ENCODE measurements at regions not wholly inside any gene's neighbourhood (a gene's known extent, or its start where the extent isn't known, plus 50 kb on each side); places are given as distances from the start of the nearest gene placed in this dataset.

GRCh38 chr2:173596244-173596643 lies 241.6 kb downstream of the CDCA7 start:
- H3K4me3 ChIP-seq (ENCODE audit: low read length): no peak overlapping the region
- TF ChIP-seq, protein P1, sequence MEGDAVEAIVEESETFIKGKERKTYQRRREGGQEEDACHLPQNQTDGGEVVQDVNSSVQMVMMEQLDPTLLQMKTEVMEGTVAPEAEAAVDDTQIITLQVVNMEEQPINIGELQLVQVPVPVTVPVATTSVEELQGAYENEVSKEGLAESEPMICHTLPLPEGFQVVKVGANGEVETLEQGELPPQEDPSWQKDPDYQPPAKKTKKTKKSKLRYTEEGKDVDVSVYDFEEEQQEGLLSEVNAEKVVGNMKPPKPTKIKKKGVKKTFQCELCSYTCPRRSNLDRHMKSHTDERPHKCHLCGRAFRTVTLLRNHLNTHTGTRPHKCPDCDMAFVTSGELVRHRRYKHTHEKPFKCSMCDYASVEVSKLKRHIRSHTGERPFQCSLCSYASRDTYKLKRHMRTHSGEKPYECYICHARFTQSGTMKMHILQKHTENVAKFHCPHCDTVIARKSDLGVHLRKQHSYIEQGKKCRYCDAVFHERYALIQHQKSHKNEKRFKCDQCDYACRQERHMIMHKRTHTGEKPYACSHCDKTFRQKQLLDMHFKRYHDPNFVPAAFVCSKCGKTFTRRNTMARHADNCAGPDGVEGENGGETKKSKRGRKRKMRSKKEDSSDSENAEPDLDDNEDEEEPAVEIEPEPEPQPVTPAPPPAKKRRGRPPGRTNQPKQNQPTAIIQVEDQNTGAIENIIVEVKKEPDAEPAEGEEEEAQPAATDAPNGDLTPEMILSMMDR (IDR thresholded peaks at IDR 0.05; ENCODE audit: insufficient read depth, low read depth, low read length, missing control alignments): no peak
- no peak for DNase-seq (ENCODE audit: low read depth)

GRCh38 chr2:173598525-173598924 lies 243.9 kb downstream of the CDCA7 start:
- TF ChIP-seq, protein P1 (IDR thresholded peaks at IDR 0.05; ENCODE audit: insufficient read depth, low read depth, low read length, missing control alignments): no peak
- H3K4me3 ChIP-seq (ENCODE audit: low read length): no peak overlapping the region
- no peak for DNase-seq (ENCODE audit: low read depth)

- TF ChIP-seq, protein P1 (IDR thresholded peaks at IDR 0.05; ENCODE audit: insufficient read depth, low read depth, low read length, missing control alignments): no peak
- no peak for DNase-seq (ENCODE audit: low read depth)
- H3K4me3 ChIP-seq (ENCODE audit: low read length): no peak overlapping the region
Measured at GRCh38 chr2:173599821-173600359, 245.2 kb downstream of the CDCA7 start.

DNA sequence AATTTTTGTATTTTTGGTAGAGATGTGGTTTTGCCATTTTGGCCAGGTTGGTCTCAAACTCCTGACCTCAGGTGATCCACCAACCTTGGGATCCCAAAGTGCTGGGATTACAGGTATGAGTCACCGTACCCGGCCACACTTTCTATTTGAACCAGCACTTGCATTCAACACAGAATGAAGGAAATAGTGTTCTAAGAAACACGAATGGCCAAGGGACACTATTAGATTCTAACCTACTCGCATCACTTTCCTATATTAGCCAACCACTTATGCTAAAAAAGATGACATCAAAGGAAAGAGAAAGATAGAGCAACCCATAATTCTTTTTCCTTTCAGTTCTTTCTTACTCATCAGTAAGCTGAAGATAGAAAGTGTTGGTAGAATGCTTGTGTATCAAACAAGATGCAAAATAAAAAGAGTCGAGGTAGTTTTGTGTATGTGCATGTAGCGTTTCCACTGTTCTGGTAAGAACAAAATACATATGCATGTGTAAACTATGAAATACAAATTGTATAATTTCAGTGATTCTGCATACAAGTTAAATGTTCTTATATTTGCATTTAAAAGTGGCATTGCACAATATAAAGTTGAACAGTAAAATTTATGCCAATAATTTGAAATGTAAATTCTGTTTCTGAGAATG lies 247.6 kb downstream of the CDCA7 start:
- no peak for DNase-seq (ENCODE audit: low read depth)
- TF ChIP-seq, protein P1 (IDR thresholded peaks at IDR 0.05; ENCODE audit: insufficient read depth, low read depth, low read length, missing control alignments): no peak
- H3K4me3 ChIP-seq (ENCODE audit: low read length): no peak overlapping the region

DNA sequence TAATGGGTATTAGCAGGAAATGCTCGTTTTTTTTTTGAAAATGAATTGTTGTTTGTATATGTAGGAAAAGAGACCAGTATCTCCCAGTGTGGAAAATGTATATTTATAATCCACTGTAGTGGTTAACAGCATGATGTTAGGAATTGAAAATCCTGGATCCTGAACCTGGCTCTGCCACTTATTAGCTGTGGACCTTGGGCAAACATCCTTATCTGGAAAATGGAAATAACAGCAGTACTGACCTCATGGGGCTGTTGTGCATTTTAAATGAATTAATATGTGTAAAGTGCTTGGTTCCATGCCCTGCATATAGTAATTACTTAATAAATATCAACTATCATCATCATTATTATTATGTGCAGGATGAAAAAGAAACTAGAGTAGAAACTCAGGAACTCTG lies 251.3 kb downstream of the CDCA7 start:
- DNase-seq (ENCODE audit: low read depth): no peak
- TF ChIP-seq, protein P1 (IDR thresholded peaks at IDR 0.05; ENCODE audit: insufficient read depth, low read depth, low read length, missing control alignments): no peak
- no peak overlapping the region for H3K4me3 ChIP-seq (ENCODE audit: low read length)

GRCh38 chr2:173606619-173607248 lies 252.1 kb downstream of the CDCA7 start:
- TF ChIP-seq, protein P1 (IDR thresholded peaks at IDR 0.05; ENCODE audit: insufficient read depth, low read depth, low read length, missing control alignments): no peak
- DNase-seq (ENCODE audit: low read depth): no peak
- H3K4me3 ChIP-seq (ENCODE audit: low read length): no peak overlapping the region

Data from epithelial cell of esophagus (primary cell).